22Rv1 (cell line): ENCODE measurements at regions not wholly inside any gene's neighbourhood (a gene's known extent, or its start where the extent isn't known, plus 50 kb on each side); places are given as distances from the start of the nearest gene placed in this dataset.
"Not testable (repeated sequence)": the region's sequence is repeated elsewhere in the genome, so short reads cannot be mapped to it uniquely, and the experiment has no call there.

Source experiments
- H3K27ac ChIP-seq: fragments of 450-650 bp; 2 replicates; pipeline ENCODE4 v1.5.1; 2017
- ZFX ChIP-seq: fragments of 450-650 bp; IDR thresholded peaks from 2 replicates; pipeline ENCODE4 v1.6.1; 2017; ENCODE audit warnings: antibody characterized with exemption, borderline replicate concordance
- TF ChIP-seq, protein P1 (sequence below): fragments of 450-650 bp; IDR thresholded peaks from 2 replicates; pipeline ENCODE4 v1.5.1; 2017; ENCODE audit warnings: mild to moderate bottlenecking

DNA sequence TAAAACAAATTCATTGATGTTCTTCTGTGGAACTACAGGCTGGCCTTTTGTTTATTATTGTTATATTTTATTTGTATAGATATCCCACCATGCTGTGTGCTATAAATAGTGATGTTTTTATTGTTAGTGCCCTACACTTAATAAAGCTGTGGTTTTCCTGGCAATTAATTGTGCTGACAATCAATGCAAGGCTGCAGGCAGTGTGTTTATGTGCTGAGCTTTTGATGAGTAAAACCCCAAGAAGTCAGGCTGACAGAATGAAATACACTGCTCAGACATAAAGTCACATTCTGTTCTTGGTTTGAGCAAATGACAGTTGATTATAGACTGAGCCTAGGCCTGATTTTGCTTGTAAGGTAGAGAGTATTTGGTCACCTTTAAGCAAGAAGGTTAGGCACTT lies 362.7 kb downstream of the CPS1 start:
- H3K27ac ChIP-seq = no peak overlapping the region
- TF ChIP-seq, protein P1, sequence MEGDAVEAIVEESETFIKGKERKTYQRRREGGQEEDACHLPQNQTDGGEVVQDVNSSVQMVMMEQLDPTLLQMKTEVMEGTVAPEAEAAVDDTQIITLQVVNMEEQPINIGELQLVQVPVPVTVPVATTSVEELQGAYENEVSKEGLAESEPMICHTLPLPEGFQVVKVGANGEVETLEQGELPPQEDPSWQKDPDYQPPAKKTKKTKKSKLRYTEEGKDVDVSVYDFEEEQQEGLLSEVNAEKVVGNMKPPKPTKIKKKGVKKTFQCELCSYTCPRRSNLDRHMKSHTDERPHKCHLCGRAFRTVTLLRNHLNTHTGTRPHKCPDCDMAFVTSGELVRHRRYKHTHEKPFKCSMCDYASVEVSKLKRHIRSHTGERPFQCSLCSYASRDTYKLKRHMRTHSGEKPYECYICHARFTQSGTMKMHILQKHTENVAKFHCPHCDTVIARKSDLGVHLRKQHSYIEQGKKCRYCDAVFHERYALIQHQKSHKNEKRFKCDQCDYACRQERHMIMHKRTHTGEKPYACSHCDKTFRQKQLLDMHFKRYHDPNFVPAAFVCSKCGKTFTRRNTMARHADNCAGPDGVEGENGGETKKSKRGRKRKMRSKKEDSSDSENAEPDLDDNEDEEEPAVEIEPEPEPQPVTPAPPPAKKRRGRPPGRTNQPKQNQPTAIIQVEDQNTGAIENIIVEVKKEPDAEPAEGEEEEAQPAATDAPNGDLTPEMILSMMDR = no peak
- no peak for TF ChIP-seq ZFX

DNA sequence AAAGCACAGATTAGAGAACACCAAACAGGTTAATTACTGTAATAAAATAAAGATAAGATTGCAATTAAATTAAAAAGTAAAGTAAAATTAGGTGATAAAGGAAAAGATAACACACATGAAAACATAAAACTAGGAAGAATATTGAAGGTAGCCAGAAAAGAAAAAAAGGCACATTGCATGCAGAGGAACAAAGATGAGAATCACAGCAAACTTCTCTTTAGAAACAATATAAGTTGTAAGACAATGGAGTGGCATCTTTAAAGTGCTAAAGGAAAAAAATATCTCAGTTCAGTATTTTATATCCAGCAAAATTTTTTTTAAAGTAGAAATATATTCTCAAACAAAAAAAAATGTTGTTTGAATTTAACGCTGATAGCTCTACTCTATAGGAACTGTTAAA lies 366.0 kb downstream of the CPS1 start:
- no peak for TF ChIP-seq ZFX
- TF ChIP-seq, protein P1 = no peak

DNA sequence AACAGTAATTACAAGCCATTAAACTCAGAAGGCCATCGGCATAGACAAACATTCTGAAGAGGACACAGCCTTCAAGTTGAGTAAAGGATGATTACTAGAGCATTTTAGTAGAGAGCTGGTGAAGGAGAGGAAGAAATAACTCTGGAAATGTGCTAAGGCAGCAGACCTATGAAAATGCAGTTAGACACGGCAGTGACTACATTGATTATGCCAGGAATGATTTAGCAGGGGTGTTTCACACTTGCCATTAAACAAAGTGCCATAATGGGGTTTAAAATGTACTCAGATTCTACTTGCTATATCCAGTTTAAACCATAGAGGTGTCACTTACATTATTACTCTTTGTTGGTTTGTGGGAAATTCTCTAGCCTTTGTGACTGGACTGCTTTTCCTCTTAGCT lies 372.3 kb downstream of the CPS1 start:
- TF ChIP-seq, protein P1 = no peak
- no peak for TF ChIP-seq ZFX
- H3K27ac ChIP-seq = no peak overlapping the region

More for the DNA sequence above, 366.0 kb downstream of the CPS1 start:
- H3K27ac ChIP-seq = no peak overlapping the region

DNA sequence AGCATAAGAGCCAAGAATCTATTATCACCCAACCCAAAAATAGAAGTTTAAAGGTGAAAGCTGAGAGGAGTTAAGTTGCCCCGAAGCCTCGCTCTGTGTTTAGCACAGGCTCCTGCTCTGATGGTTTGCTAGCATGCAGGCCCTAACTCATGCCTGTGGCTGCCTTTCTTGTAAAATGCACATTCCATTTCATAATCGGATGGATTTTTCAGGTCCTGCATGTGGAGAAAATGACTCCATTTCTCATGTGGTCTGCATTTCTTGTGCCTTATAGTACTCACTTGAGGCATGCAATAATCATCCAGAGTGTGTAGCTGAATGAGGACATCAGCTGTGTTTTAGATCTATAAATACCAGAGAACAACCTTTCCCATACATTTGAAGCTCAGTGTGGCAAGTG lies 381.8 kb downstream of the CPS1 start:
- TF ChIP-seq, protein P1 = no peak
- TF ChIP-seq ZFX = no peak
- H3K27ac ChIP-seq = no peak overlapping the region

DNA sequence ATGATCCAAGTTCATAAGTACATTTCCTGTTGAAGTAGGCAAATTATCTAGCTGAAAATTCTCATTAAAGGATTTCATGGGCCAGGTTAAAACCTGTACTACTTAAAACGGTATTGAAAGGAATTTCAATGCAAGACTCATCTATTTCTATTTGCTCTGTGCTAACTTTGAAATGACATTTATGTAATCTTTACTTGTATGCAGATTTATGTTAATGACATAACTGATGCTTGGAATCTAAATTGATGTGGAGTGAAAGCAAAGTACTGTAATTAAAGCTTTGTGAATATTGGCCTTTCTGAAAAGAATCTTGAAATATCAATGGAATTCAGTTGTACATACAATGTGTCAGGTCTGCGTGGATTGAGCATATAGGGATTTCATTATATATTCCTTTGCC lies 390.0 kb downstream of the CPS1 start:
- TF ChIP-seq ZFX = no peak
- TF ChIP-seq, protein P1 = no peak
- H3K27ac ChIP-seq = no peak overlapping the region

DNA sequence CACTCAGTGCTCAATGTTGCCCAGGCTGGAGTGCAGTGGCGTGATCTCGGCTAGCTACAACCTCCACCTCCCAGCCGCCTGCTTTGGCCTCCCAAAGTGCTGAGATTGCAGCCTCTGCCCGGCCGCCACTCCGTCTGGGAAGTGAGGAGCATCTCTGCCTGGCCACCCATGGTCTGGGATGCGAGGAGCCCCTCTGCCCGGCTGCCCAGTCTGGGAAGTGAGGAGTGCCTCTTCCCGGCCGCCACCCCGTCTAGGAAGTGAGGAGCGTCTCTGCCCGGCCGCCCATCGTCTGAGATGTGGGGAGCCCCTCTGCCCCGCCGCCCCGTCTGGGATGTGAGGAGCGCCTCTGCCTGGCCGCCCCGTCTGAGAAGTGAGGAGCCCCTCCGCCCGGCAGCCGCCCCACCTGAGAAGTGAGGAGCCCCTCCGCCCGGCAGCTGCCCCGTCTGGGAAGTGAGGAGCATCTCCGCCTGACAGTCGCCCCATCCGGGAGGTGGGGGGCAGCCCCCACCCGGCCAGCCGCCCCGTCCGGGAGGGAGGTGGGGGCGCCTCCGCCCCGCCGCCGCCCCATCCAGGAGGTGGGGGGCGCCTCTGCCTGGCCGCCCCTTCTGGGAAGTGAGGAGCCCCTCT lies 394.1 kb downstream of the CPS1 start:
- H3K27ac ChIP-seq = not testable (repeated sequence)

DNA sequence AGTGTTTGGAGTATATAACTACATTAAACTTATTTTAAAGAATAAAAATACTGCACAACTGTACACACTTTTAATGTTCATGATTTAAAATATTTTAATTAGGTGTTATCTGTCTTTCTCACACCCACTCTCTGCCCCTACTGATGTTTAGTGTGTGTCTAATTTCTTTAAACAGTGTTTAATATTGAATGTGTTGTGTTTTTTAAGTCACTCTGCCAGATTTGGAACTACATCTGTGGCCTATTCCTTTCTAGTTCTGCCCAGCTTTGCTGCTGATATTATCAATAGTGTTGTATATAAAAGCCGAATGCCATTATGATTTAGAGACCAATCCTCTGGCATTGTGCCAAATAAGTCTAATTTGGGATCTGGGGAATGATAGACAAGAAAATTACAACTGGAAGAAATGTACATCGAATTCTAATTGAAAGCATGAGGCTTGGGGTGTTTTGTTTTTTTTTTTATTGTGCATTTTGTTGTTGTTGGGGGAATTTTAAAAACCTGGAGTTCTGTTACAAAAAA lies 398.0 kb downstream of the CPS1 start:
- TF ChIP-seq, protein P1 = no peak
- TF ChIP-seq ZFX = no peak
- H3K27ac ChIP-seq = no peak overlapping the region

DNA sequence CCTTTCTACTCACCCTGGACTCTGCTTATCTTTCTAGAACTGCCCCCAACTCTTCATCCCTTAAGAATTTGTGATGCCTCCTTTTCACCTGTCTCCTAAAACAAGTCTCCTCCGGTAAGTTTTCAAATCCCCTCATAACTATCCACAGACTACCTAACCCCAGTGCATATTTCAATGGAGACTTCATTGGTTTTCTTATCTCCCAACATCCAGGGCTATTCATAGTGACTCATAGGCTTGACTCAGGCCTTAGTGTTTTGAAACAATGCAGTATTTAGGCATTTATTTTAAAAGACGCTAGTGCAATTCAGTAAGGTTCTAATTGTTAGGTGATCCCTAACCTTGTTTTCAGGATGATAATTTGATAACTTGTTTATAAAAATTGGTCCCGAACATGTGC lies 399.2 kb downstream of the CPS1 start:
- no peak overlapping the region for H3K27ac ChIP-seq
- TF ChIP-seq ZFX = no peak
- TF ChIP-seq, protein P1 = no peak
